Brain microvascular endothelial cell (primary cell): ENCODE measurements at regions not wholly inside any gene's neighbourhood (a gene's known extent, or its start where the extent isn't known, plus 50 kb on each side); places are given as distances from the start of the nearest gene placed in this dataset.

Experiments used
- DNase-seq: peaks from one replicate; pipeline ENCODE4 v3.0.0-alpha.2; 2020
- H3K27ac ChIP-seq: fragments of 250-450 bp; sonication (Bioruptor Pico); 2 replicates; pipeline ENCODE4 v1.5.1; 2020; ENCODE audit warnings: mild to moderate bottlenecking, moderate library complexity
- H3K27me3 ChIP-seq: fragments of 250-450 bp; sonication (Bioruptor Pico); replicated peaks from 2 replicates; pipeline ENCODE4 v1.5.1; 2020; ENCODE audit warnings: mild to moderate bottlenecking
- H3K36me3 ChIP-seq: fragments of 250-450 bp; sonication (Bioruptor Pico); replicated peaks from 2 replicates; pipeline ENCODE4 v1.5.1; 2020; ENCODE audit warnings: mild to moderate bottlenecking
- H3K4me3 ChIP-seq: 2 replicates; pipeline ENCODE4 v1.5.1; 2011; ENCODE audit warnings: low read depth, mild to moderate bottlenecking, control low read depth, low read length, moderate library complexity
- in situ Hi-C: cut with HindIII; loops from 2 replicates; pipeline ENCODE4 v1.10.0; 2017; ENCODE audit warnings: low sequenced_read_pairs, low pct_ligation_motif_present
- TF ChIP-seq, protein P1 (sequence below): IDR thresholded peaks from 2 replicates; pipeline ENCODE4 v1.5.1; 2011; ENCODE audit warnings: low read depth, mild to moderate bottlenecking, moderate library complexity, low read length, control low read depth, inconsistent platforms; ENCODE audit errors: missing control alignments

DNA sequence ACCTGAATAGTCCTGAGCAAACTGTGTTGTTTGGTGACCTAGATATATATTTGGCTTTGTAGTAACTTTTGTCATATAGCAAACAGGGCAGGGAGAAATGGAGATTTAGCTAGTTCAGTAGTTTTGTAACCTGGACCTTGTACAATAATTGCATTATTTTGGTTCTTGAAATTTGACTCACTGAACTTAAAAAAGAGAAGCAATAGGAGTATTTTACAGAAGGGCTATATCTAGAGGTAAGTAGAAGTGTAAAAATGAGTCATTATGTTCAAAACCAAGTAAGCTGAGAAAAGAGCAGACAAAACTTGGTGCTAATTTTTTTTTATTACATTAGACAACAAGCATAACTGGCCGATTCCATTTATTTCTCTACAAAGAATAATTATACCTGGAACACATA lies 505.4 kb downstream of the ZIC1 start:
- in situ Hi-C loops: no loop called here
- DNase-seq: no peak
- H3K27me3 ChIP-seq: no peaks in the 10 kb centered on the region
- no peak overlapping the region for H3K4me3 ChIP-seq
- H3K27ac ChIP-seq: no peak overlapping the region
- TF ChIP-seq, protein P1, sequence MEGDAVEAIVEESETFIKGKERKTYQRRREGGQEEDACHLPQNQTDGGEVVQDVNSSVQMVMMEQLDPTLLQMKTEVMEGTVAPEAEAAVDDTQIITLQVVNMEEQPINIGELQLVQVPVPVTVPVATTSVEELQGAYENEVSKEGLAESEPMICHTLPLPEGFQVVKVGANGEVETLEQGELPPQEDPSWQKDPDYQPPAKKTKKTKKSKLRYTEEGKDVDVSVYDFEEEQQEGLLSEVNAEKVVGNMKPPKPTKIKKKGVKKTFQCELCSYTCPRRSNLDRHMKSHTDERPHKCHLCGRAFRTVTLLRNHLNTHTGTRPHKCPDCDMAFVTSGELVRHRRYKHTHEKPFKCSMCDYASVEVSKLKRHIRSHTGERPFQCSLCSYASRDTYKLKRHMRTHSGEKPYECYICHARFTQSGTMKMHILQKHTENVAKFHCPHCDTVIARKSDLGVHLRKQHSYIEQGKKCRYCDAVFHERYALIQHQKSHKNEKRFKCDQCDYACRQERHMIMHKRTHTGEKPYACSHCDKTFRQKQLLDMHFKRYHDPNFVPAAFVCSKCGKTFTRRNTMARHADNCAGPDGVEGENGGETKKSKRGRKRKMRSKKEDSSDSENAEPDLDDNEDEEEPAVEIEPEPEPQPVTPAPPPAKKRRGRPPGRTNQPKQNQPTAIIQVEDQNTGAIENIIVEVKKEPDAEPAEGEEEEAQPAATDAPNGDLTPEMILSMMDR: no peak
- H3K36me3 ChIP-seq: no peaks in the 10 kb centered on the region

DNA sequence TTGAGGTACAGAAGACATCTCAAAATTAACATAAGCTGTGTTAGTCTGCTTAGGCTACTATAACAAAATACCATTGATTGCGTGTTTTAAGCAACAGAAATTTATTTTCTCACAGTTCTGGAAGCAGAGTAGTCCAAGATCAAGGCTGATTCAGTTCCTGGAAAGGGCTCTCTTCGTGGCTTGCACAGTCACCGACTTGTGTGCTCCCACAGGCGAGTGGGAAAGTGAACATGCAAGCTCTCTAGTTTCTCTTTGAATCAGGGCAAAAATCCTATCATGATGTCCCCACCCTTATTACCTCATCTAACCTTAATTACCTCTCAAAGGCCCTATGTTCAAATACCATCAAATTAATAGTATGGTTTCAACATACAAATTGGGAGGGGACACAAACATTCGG lies 505.9 kb downstream of the ZIC1 start:
- Histone ChIP-seq H3K27ac (no peak overlapping the region), H3K36me3 (no peaks in the 10 kb centered on the region), H3K27me3 (no peaks in the 10 kb centered on the region), H3K4me3 (no peak overlapping the region)
- TF ChIP-seq, protein P1: no peak
- no peak for DNase-seq
- in situ Hi-C loops: no loop called here

DNA sequence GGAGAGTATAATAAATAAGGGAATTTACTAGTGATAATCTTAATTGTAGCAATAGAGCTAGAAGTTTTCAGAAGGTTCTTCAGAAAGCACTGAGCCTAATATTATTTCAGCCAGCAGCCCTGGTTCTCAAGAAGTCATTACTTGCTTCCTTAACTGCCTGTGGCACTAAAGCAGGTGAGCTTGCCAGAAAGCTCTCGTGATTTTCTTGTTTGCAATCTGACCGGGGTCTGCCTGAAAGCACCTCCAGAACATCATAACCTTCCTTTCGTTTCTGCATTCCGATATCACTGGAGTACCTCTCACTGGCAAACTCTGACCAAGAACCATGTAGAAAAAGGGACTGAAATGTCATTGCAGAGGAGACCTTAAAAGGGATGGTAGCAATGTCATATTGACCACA lies 510.3 kb downstream of the ZIC1 start:
- H3K4me3 ChIP-seq: no peak overlapping the region
- no peaks in the 10 kb centered on the region for H3K27me3 ChIP-seq
- no peaks in the 10 kb centered on the region for H3K36me3 ChIP-seq
- in situ Hi-C loops: no loop called here
- TF ChIP-seq, protein P1: no peak
- no peak for DNase-seq
- H3K27ac ChIP-seq: no peak overlapping the region

DNA sequence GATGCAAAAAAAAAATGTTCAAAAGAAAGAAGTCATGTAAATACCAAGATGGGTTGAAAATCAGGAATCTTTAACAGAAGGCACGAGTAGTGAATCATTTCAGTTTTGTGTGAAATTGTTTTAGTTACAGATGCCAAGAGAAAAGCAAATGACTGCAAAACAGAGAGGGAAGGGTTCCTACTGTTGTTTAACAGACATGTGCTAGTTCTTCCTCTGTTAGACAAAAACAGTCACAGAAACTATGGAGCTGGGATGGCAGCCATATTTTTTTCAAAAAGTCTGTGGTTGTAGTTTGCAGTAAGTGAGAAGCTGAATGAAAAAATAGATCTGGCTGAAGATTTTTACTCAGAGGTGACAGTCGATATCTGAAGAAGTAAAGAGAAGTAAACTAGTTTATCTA lies 511.9 kb downstream of the ZIC1 start:
- in situ Hi-C loops: no loop called here
- H3K36me3 ChIP-seq: no peaks in the 10 kb centered on the region

DNA sequence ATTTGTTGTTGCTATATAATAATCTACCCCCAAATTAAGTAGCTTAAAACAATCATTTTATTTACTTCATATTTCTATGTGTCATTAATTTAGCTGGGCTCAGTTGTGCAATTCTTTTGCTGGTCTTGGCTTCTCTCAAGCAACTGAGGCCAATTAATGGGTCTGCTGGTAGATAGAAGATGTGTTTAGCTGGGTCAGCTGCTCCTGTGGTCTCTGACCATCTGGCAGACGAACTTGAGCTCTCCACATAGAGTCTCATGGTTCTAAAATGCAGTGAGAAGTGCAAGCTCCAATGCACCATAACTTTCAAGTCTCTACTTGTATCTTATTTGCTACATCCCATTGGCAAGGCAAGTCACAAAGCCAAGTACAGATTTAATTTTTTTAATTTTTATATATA lies 515.6 kb downstream of the ZIC1 start:
- DNase-seq: no peak
- in situ Hi-C loops: no loop called here
- Histone ChIP-seq H3K27me3 (no peaks in the 10 kb centered on the region), H3K36me3 (no peaks in the 10 kb centered on the region), H3K27ac (no peak overlapping the region), H3K4me3 (no peak overlapping the region)
- TF ChIP-seq, protein P1: no peak

More for the DNA sequence above, 511.9 kb downstream of the ZIC1 start:
- TF ChIP-seq, protein P1: no peak
- Histone ChIP-seq H3K27ac (no peak overlapping the region), H3K27me3 (no peaks in the 10 kb centered on the region), H3K4me3 (no peak overlapping the region)
- DNase-seq: no peak

DNA sequence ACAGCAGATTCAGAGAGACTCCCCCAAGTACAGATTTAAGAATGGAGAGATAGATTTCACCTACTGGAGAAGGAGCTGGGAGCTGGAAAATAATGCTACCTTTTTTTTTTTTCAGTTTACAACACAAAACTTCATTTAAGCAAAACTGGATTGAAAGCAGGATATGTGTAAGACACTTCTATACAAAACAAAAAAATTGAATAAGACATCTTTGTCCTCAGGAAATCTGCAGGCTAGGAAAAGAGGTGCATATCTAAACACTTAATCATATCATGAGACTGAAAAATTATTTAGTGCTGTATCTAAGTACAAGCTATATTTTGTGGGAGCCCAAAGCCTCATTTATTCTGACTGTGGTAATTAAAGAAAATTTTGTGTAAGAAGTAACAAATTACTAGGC lies 516.1 kb downstream of the ZIC1 start:
- Histone ChIP-seq H3K36me3 (no peaks in the 10 kb centered on the region), H3K27me3 (no peaks in the 10 kb centered on the region), H3K27ac (no peak overlapping the region), H3K4me3 (no peak overlapping the region)
- TF ChIP-seq, protein P1: no peak
- in situ Hi-C loops: no loop called here
- DNase-seq: no peak
